HG02840 (cell line): ENCODE measurements at regions not wholly inside any gene's neighbourhood (a gene's known extent, or its start where the extent isn't known, plus 50 kb on each side); places are given as distances from the start of the nearest gene placed in this dataset.

Experiments used
- ATAC-seq: cut with Tn5 transposase; IDR thresholded peaks from one replicate; pipeline ENCODE4 v1.9.1; 2021; ENCODE audit warnings: mild to moderate bottlenecking, moderate library complexity, moderate number of reproducible peaks; ENCODE audit not compliant: unreplicated experiment, low FRiP score

GRCh38 chr15:100780208-100780800 lies 99.3 kb upstream of the ALDH1A3 start:
- ATAC-seq, result no peak

- ATAC-seq, result no peak
Observed at GRCh38 chr15:100781061-100781960, 98.3 kb upstream of the ALDH1A3 start.

- ATAC-seq, result no peak
Observed at GRCh38 chr15:100781961-100782530, 97.6 kb upstream of the ALDH1A3 start.

GRCh38 chr15:100783291-100783690 lies 96.3 kb upstream of the ALDH1A3 start:
- no peak for ATAC-seq

DNA sequence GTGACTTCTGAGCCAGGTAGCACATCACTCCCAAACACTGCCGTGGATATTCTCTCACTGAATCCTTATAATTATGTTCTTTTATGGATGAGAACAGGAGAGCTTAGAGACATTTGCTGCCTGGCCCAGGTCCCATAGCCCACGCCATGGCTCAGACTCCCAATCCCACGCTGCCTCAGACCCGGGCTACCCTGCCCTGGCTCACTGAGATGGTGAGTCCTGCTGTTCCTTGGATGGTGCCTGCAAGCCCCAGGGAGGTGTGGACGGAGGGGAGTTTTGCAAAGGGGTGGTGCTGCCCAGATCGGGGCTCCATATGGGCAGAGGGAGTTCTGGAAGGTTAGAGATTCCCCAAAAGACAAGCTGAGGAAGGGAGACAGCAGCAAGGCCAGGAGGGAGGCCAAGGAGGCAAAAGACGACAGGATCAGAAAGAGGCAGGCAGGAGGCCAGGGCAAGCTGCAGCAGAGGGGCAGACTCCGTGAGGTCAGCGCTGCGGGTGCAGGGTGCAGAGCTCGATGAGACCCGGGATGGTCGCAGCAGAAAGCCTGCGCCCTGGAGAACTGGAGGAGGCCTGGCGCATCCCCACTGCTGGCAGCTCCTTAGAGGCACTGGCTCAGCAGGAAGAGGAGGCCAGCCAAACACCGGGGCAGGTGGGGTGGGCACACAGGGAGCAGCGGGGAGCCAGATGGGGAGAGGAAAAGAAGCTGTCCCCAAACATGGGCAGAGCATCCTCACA lies 95.7 kb upstream of the ALDH1A3 start:
- no peak for ATAC-seq

- no peak for ATAC-seq
Observed at GRCh38 chr15:100784493-100785180, 95.0 kb upstream of the ALDH1A3 start.

DNA sequence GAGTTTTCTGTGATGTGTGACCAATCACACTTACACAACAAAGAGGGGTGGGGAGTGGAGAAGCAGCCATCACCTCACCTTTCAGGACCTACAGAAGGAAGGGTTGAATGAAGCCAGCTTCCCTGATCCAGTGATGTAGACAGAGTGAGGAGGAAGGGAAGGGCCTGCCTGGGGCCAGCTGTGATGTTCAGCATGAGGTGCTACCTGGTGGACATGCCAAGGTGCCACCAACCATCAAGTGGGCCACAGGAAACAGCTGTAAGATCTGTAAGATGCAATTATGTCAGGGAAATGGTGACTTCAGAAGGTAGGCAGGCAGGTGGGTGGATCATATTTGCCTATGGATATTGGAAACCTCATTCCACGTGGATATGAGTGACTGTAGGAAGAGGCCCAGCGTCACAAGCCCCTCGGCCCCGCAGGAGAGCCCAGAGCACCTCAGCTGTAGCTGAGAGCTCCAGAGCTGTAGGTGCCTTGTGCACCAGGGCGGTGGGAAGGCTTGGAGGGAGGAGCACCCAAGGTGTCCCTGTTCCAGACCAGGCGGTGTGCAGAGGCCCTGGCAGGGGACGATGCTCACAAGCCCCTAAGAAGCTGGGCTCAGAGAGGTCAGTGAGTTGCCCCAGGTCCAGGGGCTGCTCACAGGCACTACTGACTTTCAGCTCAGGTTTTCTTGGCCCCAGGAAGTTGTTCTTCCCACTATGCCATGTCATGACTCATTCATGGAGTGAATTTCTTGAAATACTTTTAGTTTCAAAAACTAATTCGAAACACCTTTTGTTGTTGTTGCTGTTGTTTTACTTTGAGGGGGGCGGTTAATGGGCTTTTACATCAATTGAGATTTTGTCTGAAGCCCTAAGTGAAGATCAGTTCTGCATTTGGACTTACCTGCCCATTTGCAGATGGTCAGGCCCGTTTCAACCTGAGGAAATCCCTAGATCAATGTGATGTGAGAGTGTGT lies 94.2 kb upstream of the ALDH1A3 start:
- ATAC-seq, result no peak

GRCh38 chr15:100786139-100786531 lies 93.5 kb upstream of the ALDH1A3 start:
- no peak for ATAC-seq

DNA sequence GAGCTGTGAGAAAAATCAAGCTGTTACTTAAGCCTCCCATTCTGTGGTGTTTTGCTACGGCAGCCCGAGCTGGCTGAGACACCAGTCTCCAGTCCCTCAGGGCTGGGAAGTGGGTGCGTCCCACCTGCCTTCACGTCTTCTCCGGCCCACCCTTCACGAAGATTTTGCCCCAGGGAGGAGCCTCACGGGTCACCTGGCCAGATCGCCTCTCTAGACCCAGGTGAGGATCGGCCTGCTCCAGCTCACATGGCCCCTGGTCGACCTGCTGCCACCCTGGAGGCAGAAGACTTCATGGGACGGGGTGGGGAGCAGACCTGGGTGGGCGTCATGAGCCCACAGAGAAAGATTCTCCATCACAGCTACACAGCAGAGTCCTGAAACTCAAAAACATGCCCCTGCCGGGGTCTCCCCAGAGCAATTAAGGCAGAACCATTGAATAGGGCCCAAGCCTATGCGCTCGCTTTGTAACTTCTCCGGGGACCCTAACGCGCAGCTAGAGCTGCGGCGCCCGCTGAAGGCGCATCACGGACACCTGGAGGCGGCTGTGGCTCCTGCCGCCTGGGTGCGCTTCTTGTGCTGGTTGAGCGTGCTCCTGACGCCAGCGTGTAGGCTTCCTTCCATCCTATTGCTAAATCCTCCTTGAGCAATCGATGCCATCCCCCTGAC lies 92.6 kb upstream of the ALDH1A3 start:
- ATAC-seq, result no peak

DNA sequence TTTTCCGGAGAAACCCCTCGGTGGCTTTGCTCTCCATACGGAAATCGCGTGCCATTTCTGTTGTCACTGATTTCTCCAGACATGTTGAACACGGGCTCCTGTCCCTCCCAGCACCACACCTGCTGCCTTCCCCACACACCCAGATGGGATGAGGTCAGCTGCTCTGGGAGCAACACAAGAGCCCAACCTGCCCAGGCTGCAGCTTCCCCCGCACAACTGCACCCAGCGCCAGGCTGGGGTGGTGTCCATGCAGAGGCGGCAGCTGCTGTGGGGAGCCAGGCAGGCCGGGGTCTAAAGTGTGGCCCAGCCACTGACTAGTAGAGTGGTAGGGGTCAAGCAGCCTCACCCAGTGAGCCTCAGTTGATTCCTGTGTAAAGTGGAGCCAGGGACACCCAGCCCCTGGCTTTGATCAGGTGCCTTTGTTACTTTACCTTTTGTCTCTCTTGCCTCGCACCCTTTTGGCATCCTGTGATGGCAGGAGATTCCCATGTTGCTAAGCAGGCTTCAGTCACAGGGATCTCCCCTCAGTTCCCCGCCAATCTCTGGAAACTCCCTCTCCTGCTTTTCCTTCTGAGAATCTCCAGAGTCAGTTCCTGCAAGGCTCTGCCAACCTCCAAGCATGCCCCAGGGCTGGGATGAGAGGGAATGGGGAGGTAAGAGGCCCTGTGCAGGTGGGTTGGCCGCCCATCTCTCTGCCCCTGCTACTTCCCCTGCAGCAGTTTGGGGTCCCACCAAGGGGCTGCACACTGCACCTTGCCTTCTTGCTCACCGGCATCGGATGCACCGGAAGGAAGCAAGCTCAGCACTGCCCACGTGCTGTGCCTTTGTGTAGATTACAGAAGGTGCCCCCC lies 91.8 kb upstream of the ALDH1A3 start:
- no peak for ATAC-seq

GRCh38 chr15:100788418-100789105 lies 91.1 kb upstream of the ALDH1A3 start:
- no peak for ATAC-seq

- ATAC-seq, result no peak
Observed at GRCh38 chr15:100790786-100791265, 88.8 kb upstream of the ALDH1A3 start.

- ATAC-seq, result no peak
Observed at GRCh38 chr15:100794008-100794407, 85.6 kb upstream of the ALDH1A3 start.

DNA sequence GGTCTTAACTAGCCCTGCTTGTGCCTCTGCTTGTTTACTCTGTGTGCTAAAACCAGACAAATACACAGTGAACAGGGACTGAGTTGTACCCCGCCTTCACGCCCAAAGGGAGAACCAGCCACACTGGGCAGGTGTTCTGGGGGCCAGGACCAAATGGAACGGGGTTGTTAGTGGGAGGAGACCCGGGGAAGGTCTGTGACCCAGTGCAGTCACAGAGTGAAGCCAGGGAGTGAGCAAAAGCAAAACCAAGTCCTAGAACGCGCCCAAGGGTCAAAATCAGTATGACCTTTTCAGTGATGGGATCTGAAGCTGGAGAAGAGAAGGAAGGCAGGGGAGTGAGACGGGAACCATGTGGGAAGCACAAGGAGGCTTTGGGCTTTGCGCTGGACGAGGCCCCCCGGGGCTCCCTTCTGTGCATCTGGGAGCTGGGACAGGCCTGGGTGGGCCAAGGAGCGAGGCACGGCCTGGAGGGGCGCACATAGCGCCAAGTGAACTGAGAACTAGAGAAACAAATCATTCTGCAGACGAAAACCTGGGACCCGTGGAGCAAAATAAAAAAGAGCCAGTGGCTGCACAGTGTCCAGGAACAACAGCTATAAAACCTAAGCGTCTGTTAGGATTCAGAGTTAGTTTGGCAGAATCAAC lies 78.3 kb upstream of the ALDH1A3 start:
- ATAC-seq, result no peak

DNA sequence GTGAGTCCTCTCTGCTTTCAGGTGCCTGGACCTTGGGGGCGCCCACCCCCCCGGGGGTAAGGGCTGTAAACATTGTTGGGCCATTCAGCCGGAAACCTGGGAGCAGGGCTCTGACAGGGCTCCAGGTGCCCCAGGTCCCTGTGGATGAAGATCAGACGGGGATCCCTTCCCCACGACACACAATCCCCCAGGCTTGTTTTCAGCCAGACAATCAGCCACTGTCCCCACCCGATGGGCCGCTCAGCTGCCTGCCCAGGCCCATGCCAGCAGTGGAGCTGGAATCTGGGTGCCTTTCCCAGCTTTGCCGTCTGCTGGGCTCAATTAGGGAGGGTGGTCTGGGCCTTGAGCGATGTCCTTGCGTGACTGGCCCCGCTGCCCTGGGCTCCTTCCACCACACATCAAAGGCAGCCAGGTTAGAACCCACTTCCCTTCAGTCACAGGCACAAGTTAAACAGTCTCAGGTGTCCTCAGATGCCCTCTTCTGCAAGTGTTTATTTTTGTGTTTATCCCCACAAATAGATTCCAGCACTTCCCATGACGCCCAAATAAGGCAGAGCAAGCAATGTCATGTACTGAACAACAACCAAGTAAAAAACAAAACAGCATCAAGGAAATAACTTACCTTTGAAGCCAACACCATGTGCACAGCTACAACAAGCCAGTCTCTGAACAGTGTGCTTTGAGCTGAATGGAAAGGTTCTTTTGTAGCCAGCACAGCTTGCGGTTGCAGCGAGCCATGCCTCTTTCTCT lies 77.0 kb upstream of the ALDH1A3 start:
- no peak for ATAC-seq

- no peak for ATAC-seq
Observed at GRCh38 chr15:100803171-100803440, 76.5 kb upstream of the ALDH1A3 start.
